ENCODE measurements at regions not wholly inside any gene's neighbourhood (a gene's known extent, or its start where the extent isn't known, plus 50 kb on each side); places are given as distances from the start of the nearest gene placed in this dataset.

GRCh38 chr7:85702348-85702747 lies 515.5 kb upstream of the SEMA3D start:
- H3K4me3 ChIP-seq (replicated peaks; ENCODE audit: low read depth, low read length), result no peak overlapping the region
- no peak for TF ChIP-seq CTCF (IDR thresholded peaks at IDR 0.05; ENCODE audit: low read length, missing control alignments)
- DNase-seq (ENCODE audit: low read depth), result no peak

GRCh38 chr7:85699482-85699881 lies 512.6 kb upstream of the SEMA3D start:
- H3K4me3 ChIP-seq (replicated peaks; ENCODE audit: low read depth, low read length), result no peak overlapping the region
- TF ChIP-seq CTCF (IDR thresholded peaks at IDR 0.05; ENCODE audit: low read length, missing control alignments), result no peak

GRCh38 chr7:85695533-85695932 lies 508.7 kb upstream of the SEMA3D start:
- DNase-seq (ENCODE audit: low read depth), result peak; percentile 24
- TF ChIP-seq CTCF (IDR thresholded peaks at IDR 0.05; ENCODE audit: low read length, missing control alignments), result no peak

More at GRCh38 chr7:85699482-85699881, 512.6 kb upstream of the SEMA3D start:
- no peak for DNase-seq (ENCODE audit: low read depth)

GRCh38 chr7:85695041-85695440 lies 508.2 kb upstream of the SEMA3D start:
- no peak for DNase-seq (ENCODE audit: low read depth)
- no peak for TF ChIP-seq CTCF (IDR thresholded peaks at IDR 0.05; ENCODE audit: low read length, missing control alignments)
- H3K4me3 ChIP-seq (replicated peaks; ENCODE audit: low read depth, low read length), result no peak overlapping the region

More at GRCh38 chr7:85695533-85695932, 508.7 kb upstream of the SEMA3D start:
- no peak overlapping the region for H3K4me3 ChIP-seq (replicated peaks; ENCODE audit: low read depth, low read length)

GRCh38 chr7:85693326-85693725 lies 506.5 kb upstream of the SEMA3D start:
- TF ChIP-seq CTCF (IDR thresholded peaks at IDR 0.05; ENCODE audit: low read length, missing control alignments), result no peak
- no peak for DNase-seq (ENCODE audit: low read depth)

GRCh38 chr7:85688712-85689111 lies 501.9 kb upstream of the SEMA3D start:
- DNase-seq (ENCODE audit: low read depth), result no peak
- no peak overlapping the region for H3K4me3 ChIP-seq (replicated peaks; ENCODE audit: low read depth, low read length)
- TF ChIP-seq CTCF (IDR thresholded peaks at IDR 0.05; ENCODE audit: low read length, missing control alignments), result no peak

More at GRCh38 chr7:85693326-85693725, 506.5 kb upstream of the SEMA3D start:
- no peak overlapping the region for H3K4me3 ChIP-seq (replicated peaks; ENCODE audit: low read depth, low read length)

- H3K4me3 ChIP-seq (replicated peaks; ENCODE audit: low read depth, low read length), result no peak overlapping the region
- TF ChIP-seq CTCF (IDR thresholded peaks at IDR 0.05; ENCODE audit: low read length, missing control alignments), result no peak
- DNase-seq (ENCODE audit: low read depth), result no peak
These were observed 499.7 kb upstream of the SEMA3D start for GRCh38 chr7:85686401-85687181.
